ENCODE measurements at regions not wholly inside any gene's neighbourhood (a gene's known extent, or its start where the extent isn't known, plus 50 kb on each side); places are given as distances from the start of the nearest gene placed in this dataset.

- TF ChIP-seq POLR2A (IDR thresholded peaks at IDR 0.05; ENCODE audit: low read depth, low read length), result no peak
- TF ChIP-seq POLR2AphosphoS5 (IDR thresholded peaks at IDR 0.05; ENCODE audit: low read depth, low read length), result no peak
- TF ChIP-seq TAF1 (IDR thresholded peaks at IDR 0.05; ENCODE audit: low read depth, low read length), result no peak
These were observed 136.7 kb upstream of the SATB2 start for GRCh38 chr2:199594443-199594842.
